ENCODE measurements at regions not wholly inside any gene's neighbourhood (a gene's known extent, or its start where the extent isn't known, plus 50 kb on each side); places are given as distances from the start of the nearest gene placed in this dataset.

GRCh38 chr11:28448186-28448585 lies 340.0 kb downstream of the METTL15 start:
- TF ChIP-seq, protein P1, sequence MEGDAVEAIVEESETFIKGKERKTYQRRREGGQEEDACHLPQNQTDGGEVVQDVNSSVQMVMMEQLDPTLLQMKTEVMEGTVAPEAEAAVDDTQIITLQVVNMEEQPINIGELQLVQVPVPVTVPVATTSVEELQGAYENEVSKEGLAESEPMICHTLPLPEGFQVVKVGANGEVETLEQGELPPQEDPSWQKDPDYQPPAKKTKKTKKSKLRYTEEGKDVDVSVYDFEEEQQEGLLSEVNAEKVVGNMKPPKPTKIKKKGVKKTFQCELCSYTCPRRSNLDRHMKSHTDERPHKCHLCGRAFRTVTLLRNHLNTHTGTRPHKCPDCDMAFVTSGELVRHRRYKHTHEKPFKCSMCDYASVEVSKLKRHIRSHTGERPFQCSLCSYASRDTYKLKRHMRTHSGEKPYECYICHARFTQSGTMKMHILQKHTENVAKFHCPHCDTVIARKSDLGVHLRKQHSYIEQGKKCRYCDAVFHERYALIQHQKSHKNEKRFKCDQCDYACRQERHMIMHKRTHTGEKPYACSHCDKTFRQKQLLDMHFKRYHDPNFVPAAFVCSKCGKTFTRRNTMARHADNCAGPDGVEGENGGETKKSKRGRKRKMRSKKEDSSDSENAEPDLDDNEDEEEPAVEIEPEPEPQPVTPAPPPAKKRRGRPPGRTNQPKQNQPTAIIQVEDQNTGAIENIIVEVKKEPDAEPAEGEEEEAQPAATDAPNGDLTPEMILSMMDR (IDR thresholded peaks at IDR 0.05) = no peak

DNA sequence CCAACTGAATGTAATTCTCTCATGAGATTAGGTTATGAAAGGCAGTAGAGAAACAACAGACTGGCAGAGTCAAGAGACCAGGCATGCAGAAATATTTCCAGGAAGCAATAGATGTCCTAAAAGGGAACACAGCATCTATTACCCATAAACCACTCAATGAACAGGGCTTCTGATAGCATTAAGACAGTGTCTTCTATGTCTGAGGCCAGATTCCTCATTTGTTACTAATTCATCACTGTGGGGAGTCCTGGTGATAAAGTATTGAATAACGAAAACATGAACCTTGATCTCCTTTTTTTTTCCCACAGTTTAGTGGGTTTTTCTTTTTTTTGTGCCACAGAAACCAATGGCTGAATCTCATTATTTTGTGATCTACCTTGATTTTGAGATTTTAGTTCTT lies 339.0 kb downstream of the METTL15 start:
- no peak overlapping the region for H3K27ac ChIP-seq
- H3K4me1 ChIP-seq = no peaks in the 10 kb centered on the region

More at GRCh38 chr11:28448186-28448585, 340.0 kb downstream of the METTL15 start:
- Histone ChIP-seq H3K4me1 (no peaks in the 10 kb centered on the region), H3K4me2 (ENCODE audit: low read length) (no peak overlapping the region), H2AFZ (no peak overlapping the region), H3K9me3 (ENCODE audit: control insufficient read depth, low read length) (no peaks in the 10 kb centered on the region), H3K4me3 (ENCODE audit: low read depth, low read length) (no peak overlapping the region), H3K79me2 (no peaks in the 10 kb centered on the region), H3K27me3 (ENCODE audit: control insufficient read depth, insufficient read depth, low read length) (no peaks in the 10 kb centered on the region), H3K9ac (no peak overlapping the region), H3K36me3 (ENCODE audit: control insufficient read depth, insufficient read depth, low read length) (no peaks in the 10 kb centered on the region), H3K27ac (no peak overlapping the region)

DNA sequence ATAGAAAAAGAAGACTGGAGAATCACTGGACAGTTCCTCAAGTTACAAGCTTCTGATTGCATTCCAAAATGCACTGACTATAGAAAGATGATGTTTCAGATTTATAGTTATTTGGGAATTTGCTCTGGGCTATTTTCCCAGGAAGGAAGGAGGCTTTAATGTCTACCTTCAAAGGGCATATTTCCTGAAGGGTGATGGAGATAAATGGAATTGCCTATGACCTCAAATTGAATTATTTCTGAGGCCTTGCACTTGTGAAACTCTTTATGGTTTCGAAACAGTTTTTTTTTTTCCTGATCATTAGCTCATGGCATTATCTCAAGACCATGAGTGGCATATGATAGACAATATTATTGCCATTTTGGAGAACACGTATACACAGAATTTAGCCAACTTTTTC lies 333.9 kb downstream of the METTL15 start:
- Histone ChIP-seq H3K9me3 (ENCODE audit: control insufficient read depth, low read length) (no peaks in the 10 kb centered on the region), H3K79me2 (no peaks in the 10 kb centered on the region), H2AFZ (no peak overlapping the region), H3K27ac (no peak overlapping the region), H3K36me3 (ENCODE audit: control insufficient read depth, insufficient read depth, low read length) (no peaks in the 10 kb centered on the region), H3K4me3 (ENCODE audit: low read depth, low read length) (no peak overlapping the region), H3K27me3 (ENCODE audit: control insufficient read depth, insufficient read depth, low read length) (no peaks in the 10 kb centered on the region), H3K4me2 (ENCODE audit: low read length) (no peak overlapping the region), H3K4me1 (no peaks in the 10 kb centered on the region), H3K9ac (no peak overlapping the region)
- TF ChIP-seq, protein P1 (IDR thresholded peaks at IDR 0.05) = no peak

More for the DNA sequence above, 339.0 kb downstream of the METTL15 start:
- H3K4me2 ChIP-seq (ENCODE audit: low read length) = no peak overlapping the region
- no peak overlapping the region for H2AFZ ChIP-seq
- no peaks in the 10 kb centered on the region for H3K79me2 ChIP-seq
- no peaks in the 10 kb centered on the region for H3K27me3 ChIP-seq (ENCODE audit: control insufficient read depth, insufficient read depth, low read length)
- TF ChIP-seq, protein P1 (IDR thresholded peaks at IDR 0.05) = no peak
- no peaks in the 10 kb centered on the region for H3K36me3 ChIP-seq (ENCODE audit: control insufficient read depth, insufficient read depth, low read length)
- H3K9me3 ChIP-seq (ENCODE audit: control insufficient read depth, low read length) = no peaks in the 10 kb centered on the region
- no peak overlapping the region for H3K9ac ChIP-seq
- H3K4me3 ChIP-seq (ENCODE audit: low read depth, low read length) = no peak overlapping the region

DNA sequence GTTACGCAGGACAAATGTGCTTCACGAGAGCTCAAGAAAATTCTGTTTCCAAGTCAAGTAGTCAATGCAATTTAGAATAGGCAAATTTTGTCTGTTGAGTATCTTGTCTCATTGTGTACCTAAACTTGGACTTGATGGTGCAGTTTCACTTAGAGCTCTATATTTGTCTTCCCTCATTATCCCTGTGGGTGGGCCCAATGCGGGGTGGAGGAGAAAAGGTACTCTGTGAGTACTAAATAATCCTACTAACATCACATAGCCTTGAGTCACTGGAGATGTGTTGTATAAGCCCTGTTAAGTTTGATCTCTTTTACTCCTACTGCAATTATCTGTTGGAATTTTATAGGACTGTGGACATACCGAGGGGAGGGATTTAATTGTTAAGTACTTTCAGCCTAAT lies 331.2 kb downstream of the METTL15 start:
- Histone ChIP-seq H3K4me1 (no peaks in the 10 kb centered on the region), H3K36me3 (ENCODE audit: control insufficient read depth, insufficient read depth, low read length) (no peaks in the 10 kb centered on the region), H2AFZ (no peak overlapping the region), H3K4me2 (ENCODE audit: low read length) (no peak overlapping the region), H3K79me2 (no peaks in the 10 kb centered on the region), H3K27ac (no peak overlapping the region), H3K9me3 (ENCODE audit: control insufficient read depth, low read length) (no peaks in the 10 kb centered on the region), H3K4me3 (ENCODE audit: low read depth, low read length) (no peak overlapping the region), H3K27me3 (ENCODE audit: control insufficient read depth, insufficient read depth, low read length) (no peaks in the 10 kb centered on the region), H3K9ac (no peak overlapping the region)
- TF ChIP-seq, protein P1 (IDR thresholded peaks at IDR 0.05) = no peak

DNA sequence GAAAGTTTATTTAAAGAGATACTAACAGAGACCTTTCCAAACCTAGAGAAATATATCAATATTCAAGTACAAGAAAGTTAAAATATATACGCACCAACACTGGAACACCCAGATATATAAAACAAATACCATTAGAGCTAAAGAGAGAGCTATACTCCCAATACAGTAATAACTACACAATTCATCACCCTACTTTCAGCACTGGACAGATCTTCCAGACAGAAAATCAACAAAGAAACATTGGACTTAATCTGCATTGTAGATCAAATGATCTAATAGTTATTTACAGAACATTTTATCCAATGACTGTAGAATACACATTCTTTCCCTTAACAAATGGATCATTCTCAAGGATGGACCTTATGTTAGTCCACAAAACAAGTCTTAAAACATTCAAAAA lies 311.9 kb downstream of the METTL15 start:
- H3K36me3 ChIP-seq (ENCODE audit: control insufficient read depth, insufficient read depth, low read length) = no peaks in the 10 kb centered on the region
- H3K9ac ChIP-seq = no peak overlapping the region
- H3K4me1 ChIP-seq = no peaks in the 10 kb centered on the region
- H3K4me2 ChIP-seq (ENCODE audit: low read length) = no peak overlapping the region
- H3K27me3 ChIP-seq (ENCODE audit: control insufficient read depth, insufficient read depth, low read length) = no peaks in the 10 kb centered on the region
- no peaks in the 10 kb centered on the region for H3K9me3 ChIP-seq (ENCODE audit: control insufficient read depth, low read length)
- no peak overlapping the region for H3K4me3 ChIP-seq (ENCODE audit: low read depth, low read length)
- no peaks in the 10 kb centered on the region for H3K79me2 ChIP-seq
- no peak overlapping the region for H2AFZ ChIP-seq
- TF ChIP-seq, protein P1 (IDR thresholded peaks at IDR 0.05) = no peak
- no peak overlapping the region for H3K27ac ChIP-seq

All from parathyroid adenoma (tissue), 2 donors.